Effector memory CD8-positive, alpha-beta T cell (primary cell): ENCODE measurements at regions not wholly inside any gene's neighbourhood (a gene's known extent, or its start where the extent isn't known, plus 50 kb on each side); places are given as distances from the start of the nearest gene placed in this dataset.
"Not testable (repeated sequence)": the region's sequence is repeated elsewhere in the genome, so short reads cannot be mapped to it uniquely, and the experiment has no call there.

Experiments used
- ATAC-seq: fragments of 150-1000 bp; cut with Tn5 transposase; replicated peaks from 2 replicates; pipeline ENCODE4 v1.10.0; 2021; ENCODE audit warnings: mild to moderate bottlenecking, moderate library complexity
- DNase-seq, 3 experiments: peaks; one replicate each; pipeline ENCODE4 v3.0.0; 2021
- H3K27ac Mint-ChIP-seq, 2 donors: one replicate each; pipeline ENCODE4 v1.8.0; 2022; ENCODE audit warnings: mild to moderate bottlenecking in 2 of 2, mixed read lengths in 2 of 2, moderate library complexity in 2 of 2
- H3K27me3 Mint-ChIP-seq, 2 donors: one replicate each; pipeline ENCODE4 v1.8.0; 2022; ENCODE audit warnings: mixed read lengths in 2 of 2
- H3K36me3 Mint-ChIP-seq: one replicate; pipeline ENCODE4 v1.8.0; 2022; ENCODE audit warnings: mild to moderate bottlenecking, moderate library complexity, mixed read lengths; ENCODE audit not compliant: insufficient read depth
- H3K4me1 Mint-ChIP-seq, 2 donors: one replicate each; pipeline ENCODE4 v1.8.0; 2022; ENCODE audit warnings: low read depth in 2 of 2, mixed read lengths in 2 of 2
- H3K4me3 Mint-ChIP-seq, 2 donors: one replicate each; pipeline ENCODE4 v1.8.0; 2022; ENCODE audit warnings: mild to moderate bottlenecking in 2 of 2, mixed read lengths in 2 of 2, moderate library complexity in 2 of 2
- H3K9me3 Mint-ChIP-seq, 2 donors: one replicate each; pipeline ENCODE4 v1.8.0; 2022; ENCODE audit warnings: mixed read lengths in 2 of 2

DNA sequence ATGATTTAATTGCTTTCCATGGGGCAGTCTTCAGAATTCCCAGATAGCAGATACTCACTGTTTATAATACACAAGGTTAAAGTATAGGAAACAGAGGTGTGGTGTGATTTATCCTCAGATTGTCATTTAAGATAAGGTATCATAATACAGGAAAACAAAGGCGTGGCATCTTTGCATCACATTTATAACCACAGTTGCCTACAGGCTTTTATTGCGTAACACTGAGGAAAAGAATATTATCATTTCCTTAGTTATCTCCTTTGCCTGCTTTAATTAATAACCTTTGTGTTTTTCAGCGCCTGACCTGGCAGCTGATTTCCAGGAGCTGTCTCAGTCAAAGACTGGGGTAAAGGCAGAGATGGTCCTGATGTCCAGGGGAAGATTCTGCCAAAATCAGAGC is 68.8 kb downstream of the SSX7 start:
- Mint-ChIP-seq H3K4me1 (no peaks in the 10 kb centered on the region), H3K36me3 (no peaks in the 10 kb centered on the region), H3K9me3 (no peaks in the 10 kb centered on the region), H3K27ac (no peak overlapping the region), H3K4me3 (no peak overlapping the region), H3K27me3 (peaks cover 6 to 18% of the 10 kb centered on the region in 2 donors)
- ATAC-seq (no peak), DNase-seq (no peak)

GRCh38 chrX:52577464-52578173 is 60.8 kb upstream of the XAGE1B start:
- Mint-ChIP-seq H3K4me3 (no peak overlapping the region), H3K4me1 (peaks cover 0 to 2% of the 10 kb centered on the region in 2 donors), H3K36me3 (no peaks in the 10 kb centered on the region), H3K9me3 (no peaks in the 10 kb centered on the region), H3K27ac (peak overlapping the region in 1 of 2 donors; percentile 70), H3K27me3 (peaks cover 12 to 24% of the 10 kb centered on the region in 2 donors)
- ATAC-seq: no peak
- no peak for DNase-seq

DNA sequence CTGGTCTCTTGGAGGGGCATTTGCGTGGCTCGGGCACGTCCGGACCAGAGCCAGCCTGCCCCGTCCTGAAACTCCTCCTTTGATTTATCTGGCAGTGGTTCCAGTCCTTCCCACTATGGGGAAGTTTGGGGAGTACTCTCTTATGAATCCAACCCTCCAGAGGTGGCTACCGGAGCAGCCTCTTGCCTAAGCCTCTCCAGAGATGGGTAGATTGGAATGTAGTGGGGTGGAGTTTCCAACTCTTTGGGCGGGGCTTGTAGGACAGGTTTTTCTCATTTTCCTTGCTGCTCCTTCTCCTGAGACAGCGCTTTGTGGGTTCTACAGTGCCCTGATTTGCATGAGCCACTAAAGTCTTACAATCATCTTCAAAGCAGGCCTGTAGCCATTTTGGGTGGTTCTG is 60.1 kb upstream of the XAGE1B start:
- no peak for ATAC-seq
- Mint-ChIP-seq H3K27me3 (peaks cover 6 to 17% of the 10 kb centered on the region in 2 donors), H3K4me3 (no peak overlapping the region), H3K27ac (no peak overlapping the region), H3K36me3 (no peaks in the 10 kb centered on the region), H3K9me3 (no peaks in the 10 kb centered on the region), H3K4me1 (peaks cover 0 to 2% of the 10 kb centered on the region in 2 donors)
- no peak for DNase-seq

- Mint-ChIP-seq H3K36me3 (no peaks in the 10 kb centered on the region), H3K4me1 (peaks cover 0 to 2% of the 10 kb centered on the region in 2 donors), H3K4me3 (no peak overlapping the region), H3K9me3 (no peaks in the 10 kb centered on the region), H3K27me3 (peaks cover 6 to 17% of the 10 kb centered on the region in 2 donors), H3K27ac (no peak overlapping the region)
- ATAC-seq (no peak), DNase-seq (no peak)
These were observed 59.6 kb upstream of the XAGE1B start for GRCh38 chrX:52576474-52576873.

DNA sequence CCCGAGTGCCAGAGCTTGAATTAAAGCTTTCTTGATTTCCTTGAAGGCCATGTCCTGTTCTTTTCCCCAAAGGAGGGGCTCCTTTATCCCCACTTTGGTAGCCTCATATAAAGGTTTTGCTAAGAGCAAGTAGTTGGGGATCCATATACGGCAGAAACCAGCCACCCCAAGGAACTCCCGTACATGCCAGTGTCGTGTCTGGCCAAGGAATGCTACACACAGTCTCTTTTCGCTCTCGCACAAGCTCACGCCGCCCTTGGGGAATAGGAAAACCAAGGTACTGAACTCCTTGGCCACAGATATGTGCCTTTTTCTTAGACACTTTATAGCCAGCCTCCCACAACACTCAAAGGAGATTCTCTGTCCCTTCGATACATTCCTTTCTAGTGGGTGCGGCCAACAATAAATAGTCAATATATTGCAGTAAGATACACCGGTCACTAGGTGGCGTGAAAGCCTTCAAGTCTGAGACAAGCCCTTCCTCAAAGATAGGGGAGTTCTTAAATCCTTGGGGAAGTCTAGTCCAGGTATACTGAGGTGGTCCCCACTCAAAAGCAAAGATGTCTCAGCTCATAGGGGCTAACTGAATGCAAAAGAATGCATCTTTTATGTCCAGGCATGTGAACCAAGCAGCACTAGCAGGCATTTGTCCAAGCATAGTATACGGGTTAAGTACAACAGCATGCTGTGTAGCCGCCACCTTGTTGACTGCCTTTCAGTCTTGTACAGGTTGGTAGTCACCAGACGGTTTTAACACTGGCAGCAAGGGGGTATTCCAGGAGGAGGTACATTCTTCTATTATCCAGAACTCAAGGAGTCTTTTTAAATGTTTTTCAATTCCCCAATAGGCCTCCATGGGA is 57.8 kb upstream of the XAGE1B start:
- Mint-ChIP-seq H3K36me3 (no peaks in the 10 kb centered on the region), H3K4me3 (no peak overlapping the region), H3K9me3 (no peaks in the 10 kb centered on the region), H3K27me3 (peaks cover 6 to 17% of the 10 kb centered on the region in 2 donors), H3K4me1 (peaks cover 0 to 2% of the 10 kb centered on the region in 2 donors), H3K27ac (no peak overlapping the region)
- peak in 2 of 3 experiments; percentile 3 to 12 for DNase-seq
- no peak for ATAC-seq

- not testable (repeated sequence) for H3K27ac Mint-ChIP-seq, H3K36me3 Mint-ChIP-seq, ATAC-seq, DNase-seq, H3K4me1 Mint-ChIP-seq, H3K9me3 Mint-ChIP-seq, H3K4me3 Mint-ChIP-seq
- peaks cover 0 to 11% of the 10 kb centered on the region in 2 donors for H3K27me3 Mint-ChIP-seq
These were observed 51.3 kb upstream of the XAGE1B start for GRCh38 chrX:52568146-52568545.
